ENCODE measurements at regions not wholly inside any gene's neighbourhood (a gene's known extent, or its start where the extent isn't known, plus 50 kb on each side); places are given as distances from the start of the nearest gene placed in this dataset.

DNA sequence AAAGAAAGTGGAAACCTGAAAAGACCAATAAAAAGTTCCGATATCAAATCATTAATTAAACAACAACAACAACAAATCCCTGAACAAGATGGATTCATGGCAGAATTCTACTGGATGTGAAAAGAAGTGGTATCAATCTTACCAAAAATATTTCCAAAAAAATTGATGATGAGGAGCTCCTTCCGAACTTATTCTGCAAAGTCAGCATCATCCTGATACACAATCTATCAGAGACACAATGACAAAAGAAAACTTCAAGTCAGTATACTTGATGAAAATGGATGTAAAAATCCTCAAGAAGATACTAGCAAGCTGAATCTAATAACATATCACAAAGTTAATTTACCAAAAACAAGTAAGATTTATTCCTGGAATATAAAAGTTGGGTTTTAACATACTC lies 881.8 kb downstream of the SI start:
- TF ChIP-seq, protein P1, sequence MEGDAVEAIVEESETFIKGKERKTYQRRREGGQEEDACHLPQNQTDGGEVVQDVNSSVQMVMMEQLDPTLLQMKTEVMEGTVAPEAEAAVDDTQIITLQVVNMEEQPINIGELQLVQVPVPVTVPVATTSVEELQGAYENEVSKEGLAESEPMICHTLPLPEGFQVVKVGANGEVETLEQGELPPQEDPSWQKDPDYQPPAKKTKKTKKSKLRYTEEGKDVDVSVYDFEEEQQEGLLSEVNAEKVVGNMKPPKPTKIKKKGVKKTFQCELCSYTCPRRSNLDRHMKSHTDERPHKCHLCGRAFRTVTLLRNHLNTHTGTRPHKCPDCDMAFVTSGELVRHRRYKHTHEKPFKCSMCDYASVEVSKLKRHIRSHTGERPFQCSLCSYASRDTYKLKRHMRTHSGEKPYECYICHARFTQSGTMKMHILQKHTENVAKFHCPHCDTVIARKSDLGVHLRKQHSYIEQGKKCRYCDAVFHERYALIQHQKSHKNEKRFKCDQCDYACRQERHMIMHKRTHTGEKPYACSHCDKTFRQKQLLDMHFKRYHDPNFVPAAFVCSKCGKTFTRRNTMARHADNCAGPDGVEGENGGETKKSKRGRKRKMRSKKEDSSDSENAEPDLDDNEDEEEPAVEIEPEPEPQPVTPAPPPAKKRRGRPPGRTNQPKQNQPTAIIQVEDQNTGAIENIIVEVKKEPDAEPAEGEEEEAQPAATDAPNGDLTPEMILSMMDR (conservative IDR thresholded peaks at IDR 0.05; ENCODE audit: low read depth, low read length), result no peak
- no peak for TF ChIP-seq EZH2 (IDR thresholded peaks at IDR 0.05; ENCODE audit: borderline replicate concordance, low read depth, low read length, poor library complexity, severe bottlenecking)

Measured in A673 (cell line).